Fibroblast of villous mesenchyme (primary cell): ENCODE measurements at regions not wholly inside any gene's neighbourhood (a gene's known extent, or its start where the extent isn't known, plus 50 kb on each side); places are given as distances from the start of the nearest gene placed in this dataset.

Experiments used
- DNase-seq: peaks from one replicate; pipeline ENCODE4 v3.0.0-alpha.2; 2010; ENCODE audit warnings: low read depth
- H3K4me3 ChIP-seq: 2 replicates; pipeline ENCODE4 v1.5.1; 2011; ENCODE audit warnings: low read depth, mild to moderate bottlenecking, low read length
- CTCF ChIP-seq: IDR thresholded peaks from 2 replicates; pipeline ENCODE4 v1.5.1; 2012; ENCODE audit warnings: low read depth, mild to moderate bottlenecking, low read length; ENCODE audit not compliant: insufficient read depth

GRCh38 chr15:95290176-95290974, 1040.1 kb upstream of the NR2F2 start:
- H3K4me3 ChIP-seq: no peak overlapping the region
- TF ChIP-seq CTCF: no peak
- no peak for DNase-seq

GRCh38 chr15:95291898-95292472, 1038.5 kb upstream of the NR2F2 start:
- TF ChIP-seq CTCF: peak; percentile 71
- H3K4me3 ChIP-seq: no peak overlapping the region
- peak; percentile 62 for DNase-seq

GRCh38 chr15:95292785-95293450, 1037.6 kb upstream of the NR2F2 start:
- no peak for DNase-seq
- H3K4me3 ChIP-seq: no peak overlapping the region
- no peak for TF ChIP-seq CTCF

GRCh38 chr15:95293456-95294031, 1037.0 kb upstream of the NR2F2 start:
- no peak for TF ChIP-seq CTCF
- DNase-seq: no peak
- no peak overlapping the region for H3K4me3 ChIP-seq

- TF ChIP-seq CTCF: no peak
- DNase-seq: no peak
- no peak overlapping the region for H3K4me3 ChIP-seq
Measured at GRCh38 chr15:95295363-95295762, 1035.1 kb upstream of the NR2F2 start.

- no peak for DNase-seq
- no peak overlapping the region for H3K4me3 ChIP-seq
- TF ChIP-seq CTCF: no peak
Measured at GRCh38 chr15:95295896-95296625, 1034.4 kb upstream of the NR2F2 start.
